GM18868 (cell line): ENCODE measurements at regions not wholly inside any gene's neighbourhood (a gene's known extent, or its start where the extent isn't known, plus 50 kb on each side); places are given as distances from the start of the nearest gene placed in this dataset.

Experiments
- ATAC-seq: cut with Tn5 transposase; IDR thresholded peaks from one replicate; pipeline ENCODE4 v1.9.1; 2021; ENCODE audit warnings: mild to moderate bottlenecking, moderate library complexity; ENCODE audit not compliant: unreplicated experiment

DNA sequence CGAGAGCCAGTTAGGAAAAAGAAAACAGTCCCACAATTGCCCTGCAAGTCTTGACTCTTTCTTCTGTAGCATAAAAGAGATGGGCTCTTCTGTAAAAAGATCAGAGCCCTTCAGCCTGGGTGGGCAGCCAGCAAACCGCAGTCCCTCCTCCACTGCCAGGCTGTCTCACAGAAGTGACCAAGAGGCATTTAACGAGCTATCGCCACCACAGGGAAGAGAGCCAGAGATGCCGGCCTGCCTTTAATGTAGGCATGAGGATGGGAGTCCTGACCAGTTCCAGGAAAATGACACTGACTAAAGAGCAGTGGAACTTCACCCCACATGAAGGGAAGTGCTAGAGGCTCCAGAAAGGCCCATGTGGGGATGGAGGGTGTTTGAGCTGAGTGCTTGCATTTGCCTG is 264.6 kb downstream of the NDUFS4 start:
- ATAC-seq, result no peak

- ATAC-seq, result no peak
Measured at GRCh38 chr5:53825926-53826325, 265.5 kb downstream of the NDUFS4 start.

DNA sequence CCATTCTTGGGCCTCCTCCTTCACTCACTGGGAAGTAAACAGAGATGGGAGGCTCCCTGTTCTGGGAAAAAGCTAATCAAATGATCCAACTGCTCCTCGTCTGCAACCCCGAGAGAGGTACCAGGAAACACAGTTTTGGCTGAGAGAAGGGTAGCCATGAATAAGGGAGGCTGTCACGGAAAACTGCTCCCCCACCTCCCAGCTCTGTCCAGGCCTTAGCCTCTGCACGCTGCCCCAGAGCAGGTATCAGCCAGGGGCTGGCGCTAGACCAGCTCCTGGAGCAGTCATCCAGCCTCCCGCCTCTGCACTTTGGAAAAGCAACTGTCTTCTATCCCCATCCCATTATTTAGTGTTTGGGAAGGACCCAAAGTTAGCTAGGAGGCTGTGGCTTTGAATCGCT is 266.1 kb downstream of the NDUFS4 start:
- ATAC-seq, result no peak

DNA sequence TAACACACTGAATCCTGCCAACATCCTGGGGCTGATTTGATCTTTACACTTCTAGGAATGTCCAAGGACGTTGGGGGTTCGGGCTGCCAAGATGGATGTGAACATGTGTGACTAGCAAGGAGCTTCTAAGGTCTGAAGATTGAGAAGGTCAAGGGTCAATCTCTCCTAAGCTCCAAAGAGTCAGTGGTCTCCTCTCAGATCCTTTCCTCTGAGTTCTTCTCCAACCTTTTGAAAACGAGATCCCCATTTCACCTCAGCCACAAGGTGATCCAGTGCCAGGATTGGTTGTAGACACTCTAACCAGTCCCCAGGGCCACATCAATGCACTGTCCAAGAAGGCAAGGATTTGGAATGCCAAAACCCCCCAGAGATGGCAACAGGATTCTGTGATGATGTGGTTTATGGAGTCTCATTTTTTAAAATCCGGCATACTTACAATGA is 266.8 kb downstream of the NDUFS4 start:
- no peak for ATAC-seq

GRCh38 chr5:53831496-53831895 is 271.1 kb downstream of the NDUFS4 start:
- ATAC-seq, result no peak
